ENCODE measurements at regions not wholly inside any gene's neighbourhood (a gene's known extent, or its start where the extent isn't known, plus 50 kb on each side); places are given as distances from the start of the nearest gene placed in this dataset.

GRCh38 chr2:120809151-120809550 lies 73.5 kb downstream of the GLI2 start:
- DNase-seq (ENCODE audit: low read depth), result no peak

DNA sequence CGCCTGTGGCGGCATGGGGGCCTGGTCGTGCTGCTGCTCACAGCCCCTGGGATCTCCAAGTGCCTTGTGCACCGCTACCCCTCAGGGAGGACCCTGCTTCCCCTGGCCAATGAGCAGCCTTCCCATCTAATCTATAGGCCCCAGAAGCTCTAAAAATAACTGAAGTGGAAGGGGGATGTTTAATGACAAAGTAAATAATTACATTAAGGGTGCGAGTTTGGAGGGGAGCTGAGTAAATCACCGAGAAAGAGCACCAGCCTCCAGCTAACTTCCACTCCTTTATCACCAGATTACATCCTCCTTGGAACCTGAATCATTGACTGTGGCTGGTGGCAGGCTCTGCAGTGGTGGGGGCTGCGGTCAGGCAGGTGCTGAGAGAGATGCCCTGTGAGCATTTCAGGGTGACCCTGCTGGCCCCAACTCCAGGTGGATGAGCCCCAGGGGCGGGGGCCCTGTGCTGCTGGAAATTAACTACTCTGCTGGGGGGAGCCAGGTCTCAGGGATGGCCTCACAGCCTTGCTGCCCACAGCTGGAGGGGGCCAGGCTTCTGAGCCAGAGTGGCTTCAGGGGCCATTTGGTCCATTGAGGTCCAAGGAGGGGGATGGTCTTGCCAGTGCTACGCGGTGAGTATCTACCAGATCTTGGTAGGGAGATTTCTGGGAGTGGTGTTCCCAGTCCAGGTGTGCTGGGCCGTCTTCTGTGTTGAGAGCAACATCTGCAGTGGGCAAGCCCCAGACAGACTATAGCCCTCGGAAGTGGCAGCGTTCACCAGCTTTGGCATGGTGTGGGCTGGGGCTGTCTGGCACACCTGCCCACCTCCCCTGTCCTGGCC lies 74.2 kb downstream of the GLI2 start:
- DNase-seq (ENCODE audit: low read depth), result no peak

GRCh38 chr2:120810639-120811038 lies 75.0 kb downstream of the GLI2 start:
- DNase-seq (ENCODE audit: low read depth), result no peak

- DNase-seq (ENCODE audit: low read depth), result no peak
Measured at GRCh38 chr2:120812866-120813265, 77.2 kb downstream of the GLI2 start.

DNA sequence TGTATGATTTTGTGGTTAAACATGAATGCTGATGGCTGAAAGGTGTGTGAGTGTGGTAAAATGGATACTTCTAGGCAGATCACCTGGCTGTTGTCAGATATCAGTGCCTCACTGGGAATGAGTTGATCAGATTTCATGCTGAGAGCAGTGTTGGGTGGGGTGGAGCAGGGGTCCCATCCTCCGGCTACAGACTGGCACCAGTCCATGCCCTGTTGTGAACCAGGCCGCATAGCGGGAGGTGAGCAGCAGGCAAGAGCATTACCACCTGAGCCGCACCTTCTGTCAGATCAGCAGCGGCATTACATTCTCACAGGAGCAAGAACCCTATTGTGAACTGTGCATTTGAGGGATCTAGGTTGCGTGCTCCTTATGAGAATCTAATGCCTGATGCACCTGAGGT lies 78.7 kb downstream of the GLI2 start:
- DNase-seq (ENCODE audit: low read depth), result no peak

DNA sequence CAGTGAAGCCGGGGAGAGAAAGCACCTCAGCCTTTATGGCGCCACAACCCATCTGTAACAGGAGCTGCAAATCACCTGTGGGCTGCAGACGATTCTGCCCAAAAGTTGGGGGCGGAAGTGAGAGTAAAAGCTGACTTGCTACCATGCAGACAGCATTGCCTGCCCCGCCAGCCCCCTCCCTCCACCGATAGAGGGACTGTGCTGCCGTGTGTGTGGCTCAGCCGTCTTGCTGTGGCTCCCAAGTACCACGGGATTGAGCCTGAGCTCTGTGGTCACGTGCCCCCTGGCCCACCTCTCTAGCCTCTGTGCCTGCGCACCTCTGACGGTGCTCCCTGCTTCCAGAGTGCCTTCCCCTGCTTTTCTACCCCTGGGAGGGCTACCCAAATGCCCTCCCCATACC lies 79.6 kb downstream of the GLI2 start:
- DNase-seq (ENCODE audit: low read depth), result no peak

GRCh38 chr2:120817136-120817955 lies 81.7 kb downstream of the GLI2 start:
- no peak for DNase-seq (ENCODE audit: low read depth)

GRCh38 chr2:120817956-120818325 lies 82.3 kb downstream of the GLI2 start:
- DNase-seq (ENCODE audit: low read depth), result no peak

- DNase-seq (ENCODE audit: low read depth), result no peak
Measured at GRCh38 chr2:120818441-120818920, 82.8 kb downstream of the GLI2 start.

- no peak for DNase-seq (ENCODE audit: low read depth)
Measured at GRCh38 chr2:120819720-120820210, 84.1 kb downstream of the GLI2 start.

GRCh38 chr2:120820263-120820952 lies 84.7 kb downstream of the GLI2 start:
- no peak for DNase-seq (ENCODE audit: low read depth)

GRCh38 chr2:120820953-120821279 lies 85.2 kb downstream of the GLI2 start:
- DNase-seq (ENCODE audit: low read depth), result no peak

- no peak for DNase-seq (ENCODE audit: low read depth)
Measured at GRCh38 chr2:120821446-120822160, 85.9 kb downstream of the GLI2 start.

- DNase-seq (ENCODE audit: low read depth), result no peak
Measured at GRCh38 chr2:120822933-120823332, 87.3 kb downstream of the GLI2 start.

DNA sequence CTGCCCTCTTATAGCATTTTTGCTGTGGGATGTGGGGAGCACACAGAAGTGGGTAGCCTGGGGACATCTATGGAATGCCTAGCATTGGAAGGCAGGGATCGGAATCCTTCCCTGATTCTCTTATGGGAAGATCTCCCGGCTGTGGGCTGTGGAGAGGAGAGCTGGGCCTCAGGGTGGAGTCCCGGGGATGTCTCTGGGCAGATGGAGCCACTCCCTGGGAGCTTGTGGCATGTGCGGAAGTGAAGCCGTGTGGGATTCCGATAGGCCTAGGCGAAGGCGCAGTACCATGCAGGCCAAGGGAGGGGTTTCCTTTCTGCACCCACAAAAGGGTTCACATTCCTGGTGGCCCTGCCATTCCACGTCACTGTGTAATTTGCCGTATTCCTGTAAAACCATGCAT lies 87.9 kb downstream of the GLI2 start:
- no peak for DNase-seq (ENCODE audit: low read depth)

GRCh38 chr2:120824246-120824645 lies 88.6 kb downstream of the GLI2 start:
- DNase-seq (ENCODE audit: low read depth), result no peak

DNA sequence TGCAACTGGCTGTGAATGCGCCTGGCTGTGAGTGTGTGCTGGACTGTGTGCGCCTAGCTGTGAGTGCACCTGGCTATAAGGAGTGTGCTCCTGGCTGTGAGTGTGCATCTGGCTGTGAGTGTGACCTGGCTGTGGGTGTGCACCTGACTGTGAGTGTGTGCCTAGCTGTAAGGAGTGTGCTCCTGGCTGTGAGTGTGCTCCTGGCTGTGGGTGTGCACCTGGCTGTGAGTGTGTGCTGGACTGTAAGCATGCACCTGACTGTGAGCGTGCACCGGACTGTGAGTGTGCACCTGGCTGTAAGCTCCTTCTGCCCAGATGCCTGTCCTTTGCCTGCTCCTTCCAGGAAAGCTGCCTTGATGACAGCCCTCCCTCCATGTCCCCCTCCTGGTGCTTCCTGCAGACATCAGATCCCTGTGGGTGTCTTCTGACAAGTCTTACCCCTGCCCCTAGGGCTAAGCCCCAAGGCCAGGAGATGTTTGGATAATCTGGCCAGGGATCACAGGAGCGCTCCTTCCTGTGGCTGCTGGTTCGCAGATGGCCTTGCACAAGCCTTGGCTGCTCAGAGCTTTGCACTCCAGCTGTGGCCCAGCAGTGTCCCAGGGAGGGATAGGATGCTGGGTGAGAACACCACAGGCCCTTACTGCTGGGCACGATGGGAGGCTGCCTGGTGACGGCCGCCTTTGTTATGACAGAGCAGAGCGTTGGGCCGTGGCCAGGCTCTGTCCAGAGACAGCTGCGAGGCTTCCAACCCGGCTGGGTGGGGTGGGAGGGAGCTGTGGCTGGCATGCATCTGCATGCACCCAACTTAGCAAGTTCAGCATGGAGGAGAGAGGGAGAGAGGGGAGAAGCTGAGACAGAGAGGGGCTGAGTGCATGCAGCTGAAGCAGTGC lies 89.9 kb downstream of the GLI2 start:
- no peak for DNase-seq (ENCODE audit: low read depth)

GRCh38 chr2:120826260-120826648 lies 90.6 kb downstream of the GLI2 start:
- DNase-seq (ENCODE audit: low read depth), result no peak

- no peak for DNase-seq (ENCODE audit: low read depth)
Measured at GRCh38 chr2:120826716-120827410, 91.2 kb downstream of the GLI2 start.

DNA sequence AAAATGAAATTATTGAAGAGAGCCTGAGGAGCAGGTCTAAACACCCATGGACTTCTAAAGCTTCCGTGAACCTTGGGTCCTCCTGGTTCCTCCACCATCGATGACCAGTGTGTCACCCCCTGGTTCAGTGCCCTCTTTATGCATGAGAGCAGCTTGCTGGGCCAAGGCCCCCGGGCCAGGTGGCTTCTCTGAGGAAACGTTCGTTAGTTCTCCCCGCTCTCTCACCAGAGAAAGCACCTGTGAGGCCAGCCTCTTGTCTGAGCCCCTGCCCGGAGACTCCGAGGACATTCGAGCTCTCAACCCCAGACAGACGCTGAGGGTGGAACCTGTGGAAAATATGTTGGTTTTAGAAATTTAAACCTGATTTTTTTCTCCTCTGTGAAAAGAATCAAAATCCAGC lies 92.4 kb downstream of the GLI2 start:
- no peak for DNase-seq (ENCODE audit: low read depth)
